ENCODE measurements at regions not wholly inside any gene's neighbourhood (a gene's known extent, or its start where the extent isn't known, plus 50 kb on each side); places are given as distances from the start of the nearest gene placed in this dataset.
"Not testable (repeated sequence)": the region's sequence is repeated elsewhere in the genome, so short reads cannot be mapped to it uniquely, and the experiment has no call there.

DNA sequence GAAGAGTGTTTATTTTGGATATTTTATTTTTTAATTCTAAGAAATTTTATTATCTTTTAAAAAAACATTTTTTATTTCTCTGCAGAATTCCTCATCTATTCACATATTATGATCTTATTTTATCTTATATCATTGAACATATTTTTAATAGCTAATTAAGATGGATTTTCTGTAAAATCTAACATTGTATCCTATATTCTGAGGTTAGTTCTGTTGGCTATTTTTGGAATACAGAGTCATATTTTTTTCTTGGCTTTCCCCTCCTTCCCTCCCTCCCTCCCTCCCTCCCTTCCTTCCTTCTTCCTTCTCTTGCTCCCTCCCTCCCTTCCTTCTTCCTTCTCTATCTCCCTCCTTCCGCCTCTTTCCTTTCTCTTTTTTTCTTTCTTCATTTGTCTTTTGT, 2326.6 kb upstream of the RAG2 start:
- WGBS, result 88% methylated on average over 1 of the region's 1 CpG
- DNase-seq (ENCODE audit: low read depth in 6 of 9, low spot score in 9 of 9), result no peak
- no peaks in the 10 kb centered on the region for H3K36me3 ChIP-seq (ENCODE audit: control insufficient read depth in 2 of 2, insufficient read depth in 2 of 2, low read length in 1 of 2)

GRCh38 chr11:38900211-38900610, 2302.2 kb upstream of the RAG2 start:
- Histone ChIP-seq H3K27ac (ENCODE audit: low read depth in 1 of 2, low read length in 1 of 2) (no peak overlapping the region), H3K4me1 (ENCODE audit: control insufficient read depth in 2 of 2, insufficient read depth in 2 of 2, low read length in 2 of 2) (no peaks in the 10 kb centered on the region), H3K4me3 (ENCODE audit: low read length in 2 of 2) (no peak overlapping the region), H3K27me3 (ENCODE audit: control insufficient read depth in 2 of 2, insufficient read depth in 1 of 2, low read length in 1 of 2) (no peaks in the 10 kb centered on the region), H3K9me3 (ENCODE audit: control insufficient read depth in 2 of 2, insufficient read depth in 1 of 2, low read length in 1 of 2) (no peaks in the 10 kb centered on the region), H3K36me3 (ENCODE audit: control insufficient read depth in 2 of 2, insufficient read depth in 2 of 2, low read length in 1 of 2) (no peaks in the 10 kb centered on the region)
- DNase-seq (ENCODE audit: low read depth in 6 of 9, low spot score in 9 of 9), result no peak
- WGBS, result 75% methylated on average over 6 of the region's 6 CpGs

More for the DNA sequence above, 2326.6 kb upstream of the RAG2 start:
- Histone ChIP-seq H3K4me1 (ENCODE audit: control insufficient read depth in 2 of 2, insufficient read depth in 2 of 2, low read length in 2 of 2) (no peaks in the 10 kb centered on the region), H3K4me3 (ENCODE audit: low read length in 2 of 2) (no peak overlapping the region), H3K9me3 (ENCODE audit: control insufficient read depth in 2 of 2, insufficient read depth in 1 of 2, low read length in 1 of 2) (peaks cover 0 to 12% of the 10 kb centered on the region in 2 donors), H3K27ac (ENCODE audit: low read depth in 1 of 2, low read length in 1 of 2) (no peak overlapping the region), H3K27me3 (ENCODE audit: control insufficient read depth in 2 of 2, insufficient read depth in 1 of 2, low read length in 1 of 2) (no peaks in the 10 kb centered on the region)

DNA sequence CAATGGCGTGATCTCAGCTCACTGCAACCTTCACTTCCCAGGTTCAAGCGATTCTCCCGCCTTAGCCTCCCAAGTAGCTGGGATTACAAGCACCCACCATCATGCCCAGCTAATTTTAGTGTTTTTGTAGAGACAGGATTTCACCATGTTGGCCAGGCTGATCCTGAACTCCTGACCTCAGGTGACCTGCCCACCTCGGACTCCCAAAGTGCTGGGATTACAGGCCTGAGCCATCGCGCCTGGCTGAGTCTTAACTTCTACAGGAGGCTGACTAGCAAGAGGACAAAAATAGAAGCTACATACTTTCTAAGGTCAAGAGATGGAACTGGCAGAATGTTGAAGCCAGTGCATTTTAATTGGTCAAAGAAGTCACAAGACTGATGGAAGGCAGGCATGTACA, 2296.2 kb upstream of the RAG2 start:
- not testable (repeated sequence) for H3K36me3 ChIP-seq (ENCODE audit: control insufficient read depth in 2 of 2, insufficient read depth in 2 of 2, low read length in 1 of 2); H3K4me1 ChIP-seq (ENCODE audit: control insufficient read depth in 2 of 2, insufficient read depth in 2 of 2, low read length in 2 of 2); H3K27me3 ChIP-seq (ENCODE audit: control insufficient read depth in 2 of 2, insufficient read depth in 1 of 2, low read length in 1 of 2); DNase-seq (ENCODE audit: low read depth in 6 of 9, low spot score in 9 of 9); H3K4me3 ChIP-seq (ENCODE audit: low read length in 2 of 2); H3K9me3 ChIP-seq (ENCODE audit: control insufficient read depth in 2 of 2, insufficient read depth in 1 of 2, low read length in 1 of 2); H3K27ac ChIP-seq (ENCODE audit: low read depth in 1 of 2, low read length in 1 of 2)
- 96% methylated on average over 6 of the region's 6 CpGs for WGBS

DNA sequence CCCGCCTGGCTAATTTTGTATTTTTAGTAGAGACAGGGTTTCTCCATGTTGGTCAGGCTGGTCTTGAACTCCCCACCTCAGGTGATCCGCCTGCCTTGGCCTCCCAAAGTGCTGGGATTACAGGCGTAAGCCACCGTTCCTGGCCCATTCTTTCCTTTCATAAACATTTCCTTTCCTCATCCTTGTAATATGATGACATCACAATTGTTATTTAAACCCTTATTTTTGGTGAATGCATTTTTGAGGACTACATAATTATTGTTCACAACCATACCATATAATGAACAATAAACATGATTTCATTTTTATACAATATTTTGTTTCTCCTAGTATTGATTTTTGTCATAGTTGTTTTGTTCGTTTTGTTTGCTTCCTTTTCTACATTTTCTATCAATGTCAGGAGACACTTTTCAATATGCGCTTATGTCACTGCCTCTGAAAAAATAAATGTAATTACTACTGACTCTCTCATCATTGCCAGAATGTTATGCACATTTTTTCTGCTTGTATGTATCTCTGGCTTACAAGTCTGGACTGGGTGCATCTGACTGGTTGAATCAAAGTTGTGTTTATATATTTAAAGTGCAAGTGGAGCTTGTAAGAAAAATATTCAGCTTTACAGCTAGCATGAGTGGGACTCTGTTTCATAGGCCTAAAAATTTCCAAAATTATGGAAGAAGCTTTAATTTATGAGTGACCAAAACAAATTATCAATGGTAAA, 2286.3 kb upstream of the RAG2 start:
- DNase-seq (ENCODE audit: low read depth in 6 of 9, low spot score in 9 of 9), result no peak
- H3K9me3 ChIP-seq (ENCODE audit: control insufficient read depth in 2 of 2, insufficient read depth in 1 of 2, low read length in 1 of 2), result no peaks in the 10 kb centered on the region
- H3K27ac ChIP-seq (ENCODE audit: low read depth in 1 of 2, low read length in 1 of 2), result no peak overlapping the region
- 94% methylated on average over 6 of the region's 6 CpGs for WGBS
- H3K27me3 ChIP-seq (ENCODE audit: control insufficient read depth in 2 of 2, insufficient read depth in 1 of 2, low read length in 1 of 2), result no peaks in the 10 kb centered on the region
- H3K4me3 ChIP-seq (ENCODE audit: low read length in 2 of 2), result no peak overlapping the region
- H3K36me3 ChIP-seq (ENCODE audit: control insufficient read depth in 2 of 2, insufficient read depth in 2 of 2, low read length in 1 of 2), result no peaks in the 10 kb centered on the region
- no peaks in the 10 kb centered on the region for H3K4me1 ChIP-seq (ENCODE audit: control insufficient read depth in 2 of 2, insufficient read depth in 2 of 2, low read length in 2 of 2)

- Histone ChIP-seq H3K4me3 (ENCODE audit: low read length in 2 of 2) (no peak overlapping the region), H3K27me3 (ENCODE audit: control insufficient read depth in 2 of 2, insufficient read depth in 1 of 2, low read length in 1 of 2) (no peaks in the 10 kb centered on the region), H3K9me3 (ENCODE audit: control insufficient read depth in 2 of 2, insufficient read depth in 1 of 2, low read length in 1 of 2) (no peaks in the 10 kb centered on the region), H3K4me1 (ENCODE audit: control insufficient read depth in 2 of 2, insufficient read depth in 2 of 2, low read length in 2 of 2) (no peaks in the 10 kb centered on the region), H3K27ac (ENCODE audit: low read depth in 1 of 2, low read length in 1 of 2) (no peak overlapping the region), H3K36me3 (ENCODE audit: control insufficient read depth in 2 of 2, insufficient read depth in 2 of 2, low read length in 1 of 2) (no peaks in the 10 kb centered on the region)
- 97% methylated on average over 3 of the region's 3 CpGs for WGBS
- DNase-seq (ENCODE audit: low read depth in 6 of 9, low spot score in 9 of 9), result no peak
Observed at GRCh38 chr11:38867338-38867737, 2269.3 kb upstream of the RAG2 start.

- Histone ChIP-seq H3K9me3 (ENCODE audit: control insufficient read depth in 2 of 2, insufficient read depth in 1 of 2, low read length in 1 of 2) (no peaks in the 10 kb centered on the region), H3K4me3 (ENCODE audit: low read length in 2 of 2) (no peak overlapping the region), H3K4me1 (ENCODE audit: control insufficient read depth in 2 of 2, insufficient read depth in 2 of 2, low read length in 2 of 2) (no peaks in the 10 kb centered on the region), H3K27me3 (ENCODE audit: control insufficient read depth in 2 of 2, insufficient read depth in 1 of 2, low read length in 1 of 2) (no peaks in the 10 kb centered on the region), H3K36me3 (ENCODE audit: control insufficient read depth in 2 of 2, insufficient read depth in 2 of 2, low read length in 1 of 2) (no peaks in the 10 kb centered on the region), H3K27ac (ENCODE audit: low read depth in 1 of 2, low read length in 1 of 2) (no peak overlapping the region)
- DNase-seq (ENCODE audit: low read depth in 6 of 9, low spot score in 9 of 9), result no peak
- WGBS, result 90% methylated on average over 2 of the region's 2 CpGs
Observed at GRCh38 chr11:38865922-38866321, 2267.9 kb upstream of the RAG2 start.

DNA sequence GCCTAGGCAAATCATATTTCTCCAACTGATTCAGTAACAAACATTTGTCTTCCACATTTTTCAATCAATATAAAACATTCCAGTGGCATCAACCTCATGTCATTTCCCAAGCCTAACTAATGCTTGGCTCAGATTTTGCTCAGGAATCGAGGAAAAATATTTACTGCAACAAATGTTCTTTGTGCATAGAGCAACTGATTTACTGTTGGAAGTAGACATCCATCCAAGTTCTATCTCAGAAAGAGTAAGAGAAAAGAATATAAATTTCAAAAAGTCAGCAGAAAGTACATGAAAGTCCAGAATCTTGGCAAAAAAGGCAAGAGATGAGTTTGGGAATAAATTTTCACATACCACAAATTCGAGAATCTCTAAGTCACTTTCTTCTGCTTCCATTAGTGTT, 2245.0 kb upstream of the RAG2 start:
- H3K27ac ChIP-seq (ENCODE audit: low read depth in 1 of 2, low read length in 1 of 2), result no peak overlapping the region
- H3K9me3 ChIP-seq (ENCODE audit: control insufficient read depth in 2 of 2, insufficient read depth in 1 of 2, low read length in 1 of 2), result no peaks in the 10 kb centered on the region
- H3K4me3 ChIP-seq (ENCODE audit: low read length in 2 of 2), result no peak overlapping the region
- 80% methylated on average over 2 of the region's 2 CpGs for WGBS
- no peaks in the 10 kb centered on the region for H3K4me1 ChIP-seq (ENCODE audit: control insufficient read depth in 2 of 2, insufficient read depth in 2 of 2, low read length in 2 of 2)
- DNase-seq (ENCODE audit: low read depth in 6 of 9, low spot score in 9 of 9), result no peak
- no peaks in the 10 kb centered on the region for H3K36me3 ChIP-seq (ENCODE audit: control insufficient read depth in 2 of 2, insufficient read depth in 2 of 2, low read length in 1 of 2)
- H3K27me3 ChIP-seq (ENCODE audit: control insufficient read depth in 2 of 2, insufficient read depth in 1 of 2, low read length in 1 of 2), result no peaks in the 10 kb centered on the region

DNA sequence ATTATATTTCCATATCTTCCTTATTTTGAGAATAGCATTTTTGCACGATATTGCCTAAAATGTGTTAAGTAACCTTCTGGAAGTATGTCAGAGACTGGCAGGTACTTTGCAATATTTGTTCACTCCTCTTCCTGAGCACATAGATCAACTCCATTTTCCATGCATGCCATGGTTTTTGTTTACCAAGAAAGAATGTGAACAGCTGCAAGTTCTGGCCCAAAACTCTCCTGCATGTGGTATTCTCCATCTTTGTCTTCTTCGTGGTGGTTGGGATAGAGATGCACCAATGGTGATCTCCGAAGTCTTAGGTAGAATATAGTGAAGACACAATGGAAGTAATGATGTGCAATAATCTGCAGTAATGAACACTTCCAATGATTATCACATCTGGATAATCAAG, 2241.0 kb upstream of the RAG2 start:
- H3K27ac ChIP-seq (ENCODE audit: low read depth in 1 of 2, low read length in 1 of 2), result no peak overlapping the region
- no peaks in the 10 kb centered on the region for H3K9me3 ChIP-seq (ENCODE audit: control insufficient read depth in 2 of 2, insufficient read depth in 1 of 2, low read length in 1 of 2)
- no peaks in the 10 kb centered on the region for H3K27me3 ChIP-seq (ENCODE audit: control insufficient read depth in 2 of 2, insufficient read depth in 1 of 2, low read length in 1 of 2)
- no peaks in the 10 kb centered on the region for H3K4me1 ChIP-seq (ENCODE audit: control insufficient read depth in 2 of 2, insufficient read depth in 2 of 2, low read length in 2 of 2)
- DNase-seq (ENCODE audit: low read depth in 6 of 9, low spot score in 9 of 9), result no peak
- WGBS, result 90% methylated on average over 3 of the region's 3 CpGs
- no peaks in the 10 kb centered on the region for H3K36me3 ChIP-seq (ENCODE audit: control insufficient read depth in 2 of 2, insufficient read depth in 2 of 2, low read length in 1 of 2)
- H3K4me3 ChIP-seq (ENCODE audit: low read length in 2 of 2), result no peak overlapping the region

DNA sequence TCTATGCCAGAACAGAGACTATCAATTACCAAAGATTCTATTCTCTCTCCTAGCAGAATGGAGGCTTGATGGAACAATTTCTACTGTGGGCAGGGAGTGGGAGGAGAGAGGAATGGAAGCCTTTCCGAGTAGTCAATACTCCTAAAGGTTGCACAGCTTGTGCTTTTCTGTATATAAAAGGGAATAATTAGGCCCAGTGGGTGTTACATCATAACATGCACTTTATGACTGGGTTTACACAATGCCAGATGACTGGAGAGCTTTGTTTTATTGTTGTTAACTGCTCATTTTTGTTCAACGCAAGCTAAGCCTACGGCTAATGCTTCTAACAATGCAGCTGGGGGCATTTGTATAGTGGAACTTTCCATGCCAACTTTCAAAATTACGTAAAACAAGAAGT, 2237.9 kb upstream of the RAG2 start:
- Histone ChIP-seq H3K4me1 (ENCODE audit: control insufficient read depth in 2 of 2, insufficient read depth in 2 of 2, low read length in 2 of 2) (no peaks in the 10 kb centered on the region), H3K4me3 (ENCODE audit: low read length in 2 of 2) (no peak overlapping the region), H3K9me3 (ENCODE audit: control insufficient read depth in 2 of 2, insufficient read depth in 1 of 2, low read length in 1 of 2) (no peaks in the 10 kb centered on the region), H3K27ac (ENCODE audit: low read depth in 1 of 2, low read length in 1 of 2) (no peak overlapping the region), H3K36me3 (ENCODE audit: control insufficient read depth in 2 of 2, insufficient read depth in 2 of 2, low read length in 1 of 2) (no peaks in the 10 kb centered on the region), H3K27me3 (ENCODE audit: control insufficient read depth in 2 of 2, insufficient read depth in 1 of 2, low read length in 1 of 2) (no peaks in the 10 kb centered on the region)
- 92% methylated on average over 4 of the region's 4 CpGs for WGBS
- DNase-seq (ENCODE audit: low read depth in 6 of 9, low spot score in 9 of 9), result no peak
